ENCODE measurements at regions not wholly inside any gene's neighbourhood (a gene's known extent, or its start where the extent isn't known, plus 50 kb on each side); places are given as distances from the start of the nearest gene placed in this dataset.

GRCh38 chr2:142222715-142223114, 91.9 kb upstream of the LRP1B start:
- Histone ChIP-seq H3K4me3 (replicated peaks; ENCODE audit: insufficient read depth, low read length) (no peak overlapping the region), H3K27ac (replicated peaks) (no peak overlapping the region), H3K27me3 (ENCODE audit: insufficient read depth, poor library complexity, severe bottlenecking) (no peaks in the 10 kb centered on the region)
- no peak for TF ChIP-seq POLR2AphosphoS5 (IDR thresholded peaks at IDR 0.05; ENCODE audit: low read depth)
- no peak for TF ChIP-seq GABPA (IDR thresholded peaks at IDR 0.05; ENCODE audit: low read depth)
- TF ChIP-seq CTCF (IDR thresholded peaks at IDR 0.05; ENCODE audit: insufficient read depth, low read length), result no peak
- no peak for TF ChIP-seq SPI1 (IDR thresholded peaks at IDR 0.05; ENCODE audit: borderline replicate concordance, low read depth)
- DNase-seq (ENCODE audit: low read depth in 1 of 2, low spot score in 1 of 2), result no peak

- no peak for TF ChIP-seq SPI1 (IDR thresholded peaks at IDR 0.05; ENCODE audit: borderline replicate concordance, low read depth)
- no peak for TF ChIP-seq GABPA (IDR thresholded peaks at IDR 0.05; ENCODE audit: low read depth)
- TF ChIP-seq POLR2AphosphoS5 (IDR thresholded peaks at IDR 0.05; ENCODE audit: low read depth), result no peak
- TF ChIP-seq REST (IDR thresholded peaks at IDR 0.05; ENCODE audit: insufficient replicate concordance, low read depth), result no peak
- no peak for TF ChIP-seq CTCF (IDR thresholded peaks at IDR 0.05; ENCODE audit: insufficient read depth, low read length)
- Histone ChIP-seq H3K4me3 (replicated peaks; ENCODE audit: insufficient read depth, low read length) (no peak overlapping the region), H3K27me3 (ENCODE audit: insufficient read depth, poor library complexity, severe bottlenecking) (no peaks in the 10 kb centered on the region), H3K27ac (replicated peaks) (no peak overlapping the region)
- DNase-seq (ENCODE audit: low read depth in 1 of 2, low spot score in 1 of 2), result no peak
Measured at GRCh38 chr2:142220901-142221300, 90.1 kb upstream of the LRP1B start.

GRCh38 chr2:142220239-142220638, 89.4 kb upstream of the LRP1B start:
- no peaks in the 10 kb centered on the region for H3K27me3 ChIP-seq (ENCODE audit: insufficient read depth, poor library complexity, severe bottlenecking)
- no peak for DNase-seq (ENCODE audit: low read depth in 1 of 2, low spot score in 1 of 2)
- H3K4me3 ChIP-seq (replicated peaks; ENCODE audit: insufficient read depth, low read length), result no peak overlapping the region
- no peak for TF ChIP-seq POLR2AphosphoS5 (IDR thresholded peaks at IDR 0.05; ENCODE audit: low read depth)
- no peak for TF ChIP-seq SPI1 (IDR thresholded peaks at IDR 0.05; ENCODE audit: borderline replicate concordance, low read depth)
- TF ChIP-seq REST (IDR thresholded peaks at IDR 0.05; ENCODE audit: insufficient replicate concordance, low read depth), result no peak
- no peak for TF ChIP-seq CTCF (IDR thresholded peaks at IDR 0.05; ENCODE audit: insufficient read depth, low read length)
- no peak for TF ChIP-seq GABPA (IDR thresholded peaks at IDR 0.05; ENCODE audit: low read depth)
- no peak overlapping the region for H3K27ac ChIP-seq (replicated peaks)

- TF ChIP-seq POLR2AphosphoS5 (IDR thresholded peaks at IDR 0.05; ENCODE audit: low read depth), result no peak
- TF ChIP-seq GABPA (IDR thresholded peaks at IDR 0.05; ENCODE audit: low read depth), result no peak
- no peak for TF ChIP-seq SPI1 (IDR thresholded peaks at IDR 0.05; ENCODE audit: borderline replicate concordance, low read depth)
- no peak for TF ChIP-seq CTCF (IDR thresholded peaks at IDR 0.05; ENCODE audit: insufficient read depth, low read length)
- TF ChIP-seq REST (IDR thresholded peaks at IDR 0.05; ENCODE audit: insufficient replicate concordance, low read depth), result no peak
Measured at GRCh38 chr2:142218471-142218870, 87.7 kb upstream of the LRP1B start.

More at GRCh38 chr2:142218471-142218870, 87.7 kb upstream of the LRP1B start:
- no peak overlapping the region for H3K4me3 ChIP-seq (replicated peaks; ENCODE audit: insufficient read depth, low read length)
- no peak overlapping the region for H3K27ac ChIP-seq (replicated peaks)
- DNase-seq (ENCODE audit: low read depth in 1 of 2, low spot score in 1 of 2), result no peak
- H3K27me3 ChIP-seq (ENCODE audit: insufficient read depth, poor library complexity, severe bottlenecking), result no peaks in the 10 kb centered on the region

Data from HL-60 (cell line).